GM13977 (cell line): ENCODE measurements at regions not wholly inside any gene's neighbourhood (a gene's known extent, or its start where the extent isn't known, plus 50 kb on each side); places are given as distances from the start of the nearest gene placed in this dataset.

ENCODE experiments used
- DNase-seq: peaks from one replicate; pipeline ENCODE4 v3.0.0; 2012; ENCODE audit warnings: low spot score
- CTCF ChIP-seq: IDR thresholded peaks from 2 replicates; pipeline ENCODE4 v1.5.1; 2012; ENCODE audit warnings: mild to moderate bottlenecking, control low read depth; ENCODE audit not compliant: insufficient read depth; ENCODE audit errors: extremely low read depth, missing control alignments
- in situ Hi-C: fragments of 300-500 bp; cut with MboI; formaldehyde crosslinking; loops from one replicate; pipeline ENCODE4 v1.12.0; 2022; ENCODE audit warnings: low sequenced_read_pairs, low pct_unique_long_range_greater_than_20kb, mixed read lengths, inconsistent platforms; ENCODE audit not compliant: unreplicated experiment

- in situ Hi-C loops, result no loop called here
- TF ChIP-seq CTCF, result no peak
- no peak for DNase-seq
These were observed 777.0 kb downstream of the KCNJ18 start for GRCh38 chr17:22469101-22469880.

GRCh38 chr17:22469941-22470340 lies 777.6 kb downstream of the KCNJ18 start:
- no peak for TF ChIP-seq CTCF
- in situ Hi-C loops, result no loop called here
- no peak for DNase-seq

- DNase-seq, result no peak
- no peak for TF ChIP-seq CTCF
- in situ Hi-C loops, result no loop called here
These were observed 778.3 kb downstream of the KCNJ18 start for GRCh38 chr17:22470411-22471175.

- no peak for TF ChIP-seq CTCF
- in situ Hi-C loops, result no loop called here
- DNase-seq, result no peak
These were observed 792.5 kb downstream of the KCNJ18 start for GRCh38 chr17:22484826-22485225.

- no peak for DNase-seq
- in situ Hi-C loops, result no loop called here
- TF ChIP-seq CTCF, result no peak
These were observed 798.1 kb downstream of the KCNJ18 start for GRCh38 chr17:22490399-22490798.

GRCh38 chr17:22492331-22492730 lies 800.0 kb downstream of the KCNJ18 start:
- DNase-seq, result no peak
- in situ Hi-C loops, result no loop called here
- no peak for TF ChIP-seq CTCF
